Upper lobe of left lung (tissue), 6 donors: ENCODE measurements at regions not wholly inside any gene's neighbourhood (a gene's known extent, or its start where the extent isn't known, plus 50 kb on each side); places are given as distances from the start of the nearest gene placed in this dataset.

Source experiments
- ATAC-seq, 2 donors: fragments of 200-7000 bp; cut with Tn5 transposase; one replicate each; pipeline ENCODE4 v1.9.1; 2022; ENCODE audit warnings: mild to moderate bottlenecking in 2 of 2, moderate library complexity in 2 of 2; ENCODE audit not compliant: low FRiP score in 2 of 2
- DNase-seq, 2 donors: peaks; one replicate each; pipeline ENCODE4 v3.0.0-alpha.2; 2019 to 2020
- H3K27ac ChIP-seq, 4 donors: fragments of 200-600 bp; sonication (generic); one replicate each; pipeline ENCODE4 v1.5.1; 2016 to 2019
- H3K27me3 ChIP-seq, 4 donors: fragments of 200-600 bp; sonication (generic); one replicate each; pipeline ENCODE4 v1.5.1; 2017 to 2019
- H3K36me3 ChIP-seq, 4 donors: fragments of 200-600 bp; sonication (generic); one replicate each; pipeline ENCODE4 v1.5.1; 2016 to 2019
- H3K4me1 ChIP-seq, 4 donors: fragments of 200-600 bp; sonication (generic); one replicate each; pipeline ENCODE4 v1.5.1; 2018 to 2019
- H3K4me3 ChIP-seq, 4 donors: fragments of 200-600 bp; sonication (generic); one replicate each; pipeline ENCODE4 v1.5.1; 2017 to 2019; ENCODE audit warnings: mild to moderate bottlenecking in 2 of 4, moderate library complexity in 1 of 4
- H3K9me3 ChIP-seq, 4 donors: fragments of 200-600 bp; sonication (generic); one replicate each; pipeline ENCODE4 v1.5.1; 2018 to 2019
- EP300 ChIP-seq, 4 donors: sonication (generic); formaldehyde crosslinking; IDR thresholded peaks; one replicate each; pipeline ENCODE4 v1.5.1; 2017; ENCODE audit warnings: antibody characterized with exemption in 4 of 4, control low read depth in 2 of 4
- POLR2A ChIP-seq, 4 donors: fragments of 450-650 bp; IDR thresholded peaks; one replicate each; pipeline ENCODE4 v1.5.1; 2016 to 2017; ENCODE audit warnings: antibody characterized with exemption in 4 of 4, mild to moderate bottlenecking in 2 of 4
- POLR2AphosphoS5 ChIP-seq, 2 donors: sonication (generic); formaldehyde crosslinking; IDR thresholded peaks; one replicate each; pipeline ENCODE4 v1.5.1; 2017; ENCODE audit warnings: antibody characterized with exemption in 2 of 2
- WGBS, 2 donors: methylation state at CpG; one replicate each; pipeline ENCODE4 v1.1.5; 2017 to 2018; 5-methylcytosine and 5-hydroxymethylcytosine counted together
- TF ChIP-seq, protein P1 (sequence below), 6 experiments: fragments of 450-650 bp in 4 of 6; fragments of 200-600 bp in 2 of 6; sonication (generic) in 2 of 6; IDR thresholded peaks; one replicate each; pipeline ENCODE4 v1.5.1; 2016 to 2019; ENCODE audit warnings: antibody characterized with exemption in 6 of 6
- donor health status: DM: no; HTN: no; CAD: no; lungs with moderate emphysema.
- donor health status: DM: no; HTN: yes; CAD: no; lungs with severe emphysema.

DNA sequence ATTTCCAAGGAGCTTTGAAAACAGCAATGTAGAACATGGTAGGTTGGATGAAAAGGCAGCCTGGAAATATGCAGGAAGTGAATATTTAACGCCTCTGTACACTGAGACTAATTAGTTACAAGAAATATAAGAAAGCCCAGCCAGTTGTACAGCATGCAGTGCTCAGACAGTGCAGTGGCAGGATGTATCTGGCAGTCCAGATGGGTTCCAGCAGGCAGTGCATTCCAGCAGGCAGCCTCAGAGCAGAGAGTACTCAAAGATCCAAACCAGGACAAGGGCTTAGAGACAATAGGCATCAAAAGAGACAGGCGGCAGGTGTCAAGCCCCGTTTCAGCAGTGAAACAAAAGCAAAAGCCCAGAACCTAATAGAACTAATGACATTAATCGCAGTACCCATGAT lies 2776.3 kb downstream of the PCDH9 start:
- Histone ChIP-seq H3K9me3 (no peaks in the 10 kb centered on the region), H3K27ac (no peak overlapping the region), H3K36me3 (no peaks in the 10 kb centered on the region), H3K4me1 (no peaks in the 10 kb centered on the region), H3K4me3 (no peak overlapping the region), H3K27me3 (no peaks in the 10 kb centered on the region)
- DNase-seq (no peak), ATAC-seq (no peak)
- WGBS, 2 donors = 67 to 77% methylated on average over 4 of the region's 4 CpGs
- TF ChIP-seq POLR2A (IDR thresholded peaks at IDR 0.05) = no peak
- TF ChIP-seq, protein P1, sequence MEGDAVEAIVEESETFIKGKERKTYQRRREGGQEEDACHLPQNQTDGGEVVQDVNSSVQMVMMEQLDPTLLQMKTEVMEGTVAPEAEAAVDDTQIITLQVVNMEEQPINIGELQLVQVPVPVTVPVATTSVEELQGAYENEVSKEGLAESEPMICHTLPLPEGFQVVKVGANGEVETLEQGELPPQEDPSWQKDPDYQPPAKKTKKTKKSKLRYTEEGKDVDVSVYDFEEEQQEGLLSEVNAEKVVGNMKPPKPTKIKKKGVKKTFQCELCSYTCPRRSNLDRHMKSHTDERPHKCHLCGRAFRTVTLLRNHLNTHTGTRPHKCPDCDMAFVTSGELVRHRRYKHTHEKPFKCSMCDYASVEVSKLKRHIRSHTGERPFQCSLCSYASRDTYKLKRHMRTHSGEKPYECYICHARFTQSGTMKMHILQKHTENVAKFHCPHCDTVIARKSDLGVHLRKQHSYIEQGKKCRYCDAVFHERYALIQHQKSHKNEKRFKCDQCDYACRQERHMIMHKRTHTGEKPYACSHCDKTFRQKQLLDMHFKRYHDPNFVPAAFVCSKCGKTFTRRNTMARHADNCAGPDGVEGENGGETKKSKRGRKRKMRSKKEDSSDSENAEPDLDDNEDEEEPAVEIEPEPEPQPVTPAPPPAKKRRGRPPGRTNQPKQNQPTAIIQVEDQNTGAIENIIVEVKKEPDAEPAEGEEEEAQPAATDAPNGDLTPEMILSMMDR (IDR thresholded peaks at IDR 0.05) = no peak
- TF ChIP-seq POLR2AphosphoS5 (IDR thresholded peaks at IDR 0.05) = no peak

DNA sequence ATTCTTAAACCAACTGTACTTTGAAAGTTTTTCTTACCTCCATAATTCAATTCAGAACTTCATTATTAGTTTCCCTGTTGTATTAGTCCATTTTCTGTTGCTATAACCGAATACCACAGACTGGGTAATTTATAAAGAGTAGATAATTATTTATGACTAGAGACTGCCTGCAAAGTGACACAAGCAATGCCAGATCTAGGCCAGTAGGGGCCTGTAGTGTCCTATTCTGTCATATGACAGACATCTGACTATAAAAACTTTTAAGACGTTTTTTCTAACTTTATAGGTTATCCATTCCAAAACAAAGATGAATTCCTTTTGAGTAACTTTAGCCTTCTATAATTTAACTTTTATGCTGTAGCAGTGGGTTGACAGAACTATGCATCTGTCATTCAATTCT lies 2783.8 kb downstream of the PCDH9 start:
- Histone ChIP-seq H3K4me1 (no peaks in the 10 kb centered on the region), H3K27me3 (no peaks in the 10 kb centered on the region), H3K27ac (no peak overlapping the region), H3K36me3 (no peaks in the 10 kb centered on the region), H3K4me3 (no peak overlapping the region), H3K9me3 (no peaks in the 10 kb centered on the region)
- no peak for DNase-seq
- no peak for TF ChIP-seq POLR2A (IDR thresholded peaks at IDR 0.05)
- TF ChIP-seq, protein P1 (IDR thresholded peaks at IDR 0.05) = no peak
- no peak for TF ChIP-seq POLR2AphosphoS5 (IDR thresholded peaks at IDR 0.05)
- no peak for TF ChIP-seq EP300 (IDR thresholded peaks at IDR 0.05)
- WGBS, 2 donors = 49 to 72% methylated on average over 2 of the region's 2 CpGs
- no peak for ATAC-seq

DNA sequence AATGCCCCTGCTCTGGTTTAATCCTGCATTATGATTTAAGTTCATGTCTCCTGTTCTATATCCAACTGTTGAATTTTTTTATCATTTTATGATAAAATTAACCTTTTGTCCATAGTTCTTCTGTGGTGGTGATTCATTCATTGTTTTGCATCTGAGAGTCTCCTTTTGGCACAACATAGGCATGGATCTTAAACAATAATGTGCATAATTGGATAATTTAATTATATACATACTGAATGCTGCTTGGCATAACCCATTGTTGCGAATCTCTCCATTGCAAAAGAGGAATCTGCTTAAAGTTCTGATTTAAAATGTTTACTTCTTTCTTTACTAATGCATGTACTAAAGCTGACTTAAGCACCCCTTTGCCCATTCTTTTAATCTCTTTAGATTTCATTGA lies 2788.4 kb downstream of the PCDH9 start:
- DNase-seq = no peak
- 87 to 91% methylated on average over 1 of the region's 1 CpG for WGBS, 2 donors
- TF ChIP-seq POLR2A (IDR thresholded peaks at IDR 0.05) (no peak), EP300 (IDR thresholded peaks at IDR 0.05) (no peak), POLR2AphosphoS5 (IDR thresholded peaks at IDR 0.05) (no peak)
- TF ChIP-seq, protein P1 (IDR thresholded peaks at IDR 0.05) = no peak
- no peaks in the 10 kb centered on the region for H3K9me3 ChIP-seq
- H3K27ac ChIP-seq = no peak overlapping the region
- no peak overlapping the region for H3K4me3 ChIP-seq
- no peak for ATAC-seq
- no peaks in the 10 kb centered on the region for H3K36me3 ChIP-seq
- H3K4me1 ChIP-seq = no peaks in the 10 kb centered on the region
- no peaks in the 10 kb centered on the region for H3K27me3 ChIP-seq

DNA sequence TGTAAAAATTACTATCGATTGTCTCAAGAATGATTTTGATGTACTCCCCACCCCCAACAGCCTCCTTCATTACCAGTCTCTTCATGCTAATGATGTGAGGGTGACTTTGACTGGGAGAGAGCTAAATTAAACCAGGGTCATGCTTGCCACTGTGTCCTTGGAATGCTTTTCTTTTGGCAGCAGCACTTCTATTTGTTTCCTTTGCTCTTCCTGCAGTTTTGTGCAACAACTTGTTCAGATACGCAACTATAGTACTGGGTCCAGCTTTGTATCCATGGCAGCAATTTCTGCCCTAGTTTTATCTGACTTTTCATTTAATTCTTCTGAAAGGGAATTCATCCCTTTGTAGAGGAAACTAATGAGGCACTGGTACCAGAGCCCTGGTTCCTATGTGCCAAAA lies 2792.1 kb downstream of the PCDH9 start:
- Histone ChIP-seq H3K27ac (no peak overlapping the region), H3K4me1 (no peaks in the 10 kb centered on the region), H3K27me3 (no peaks in the 10 kb centered on the region), H3K9me3 (no peaks in the 10 kb centered on the region), H3K36me3 (no peaks in the 10 kb centered on the region), H3K4me3 (no peak overlapping the region)
- WGBS, 2 donors = 59 to 60% methylated on average over 2 of the region's 2 CpGs
- no peak for DNase-seq
- ATAC-seq = no peak
- no peak for TF ChIP-seq POLR2AphosphoS5 (IDR thresholded peaks at IDR 0.05)

DNA sequence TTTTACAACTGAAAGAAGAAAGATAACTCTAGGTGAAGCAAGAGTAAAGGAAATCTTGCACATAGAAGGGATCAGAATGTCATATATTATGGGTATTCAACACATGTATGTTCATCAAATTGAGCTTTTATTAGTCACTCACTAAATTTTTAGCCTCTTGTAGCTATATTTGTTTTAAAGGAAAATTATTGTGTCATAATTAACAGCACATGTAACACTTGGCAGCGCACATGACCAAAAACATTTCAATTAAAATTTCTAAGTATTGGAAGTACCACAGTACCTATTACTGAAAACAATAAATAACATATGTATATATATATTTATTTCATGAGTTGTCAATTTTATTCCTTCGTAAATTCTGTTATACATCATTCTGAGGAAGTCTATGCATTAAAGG lies 2800.4 kb downstream of the PCDH9 start:
- WGBS, 2 donors = 70 to 88% methylated on average over 2 of the region's 2 CpGs
- Histone ChIP-seq H3K9me3 (no peaks in the 10 kb centered on the region), H3K27me3 (no peaks in the 10 kb centered on the region), H3K27ac (no peak overlapping the region), H3K4me1 (no peaks in the 10 kb centered on the region), H3K4me3 (no peak overlapping the region), H3K36me3 (no peaks in the 10 kb centered on the region)
- ATAC-seq (no peak), DNase-seq (no peak)
- TF ChIP-seq POLR2A (IDR thresholded peaks at IDR 0.05) (no peak), POLR2AphosphoS5 (IDR thresholded peaks at IDR 0.05) (no peak), EP300 (IDR thresholded peaks at IDR 0.05) (no peak)
- TF ChIP-seq, protein P1 (IDR thresholded peaks at IDR 0.05) = no peak
